H9 (cell line): ENCODE measurements at regions not wholly inside any gene's neighbourhood (a gene's known extent, or its start where the extent isn't known, plus 50 kb on each side); places are given as distances from the start of the nearest gene placed in this dataset.

Source experiments
- DNase-seq: peaks from one replicate; pipeline ENCODE4 v3.0.0-alpha.2; 2017
- H2AFZ ChIP-seq: one replicate; pipeline ENCODE4 v1.6.1; 2013; ENCODE audit warnings: mild to moderate bottlenecking, low read length, control low read depth, moderate library complexity
- H2AK5ac ChIP-seq: 2 replicates; pipeline ENCODE4 v1.6.1; 2013; ENCODE audit warnings: low read length, control low read depth, mixed read lengths; ENCODE audit not compliant: insufficient read length
- H2BK120ac ChIP-seq: one replicate; pipeline ENCODE4 v1.6.1; 2013; ENCODE audit warnings: low read depth, mild to moderate bottlenecking, low read length, control low read depth, inconsistent platforms; ENCODE audit not compliant: poor library complexity, severe bottlenecking
- H2BK12ac ChIP-seq: 2 replicates; pipeline ENCODE4 v1.6.1; 2013; ENCODE audit warnings: low read length, control low read depth, mixed read lengths, low read depth; ENCODE audit not compliant: insufficient read length
- H2BK15ac ChIP-seq: 2 replicates; pipeline ENCODE4 v1.6.1; 2013; ENCODE audit warnings: low read depth, low read length, control low read depth
- H2BK20ac ChIP-seq: one replicate; pipeline ENCODE4 v1.6.1; 2013; ENCODE audit warnings: low read depth, mild to moderate bottlenecking, low read length, control low read depth, inconsistent platforms; ENCODE audit not compliant: poor library complexity, severe bottlenecking
- H2BK5ac ChIP-seq: 2 replicates; pipeline ENCODE4 v1.6.1; 2013; ENCODE audit warnings: low read length, control low read depth, mixed read lengths; ENCODE audit not compliant: insufficient read length
- H3K14ac ChIP-seq: 2 replicates; pipeline ENCODE4 v1.6.1; 2013; ENCODE audit warnings: low read length, control low read depth; ENCODE audit not compliant: insufficient read depth
- H3K18ac ChIP-seq: 2 replicates; pipeline ENCODE4 v1.6.1; 2013; ENCODE audit warnings: low read depth, mild to moderate bottlenecking, mixed read lengths, low read length, control low read depth; ENCODE audit not compliant: insufficient read length
- H3K23ac ChIP-seq: 2 replicates; pipeline ENCODE4 v1.6.1; 2013; ENCODE audit warnings: low read length, control low read depth, mixed read lengths, low read depth; ENCODE audit not compliant: insufficient read length
- H3K23me2 ChIP-seq: 2 replicates; pipeline ENCODE4 v1.6.1; 2013; ENCODE audit warnings: low read depth, mild to moderate bottlenecking, mixed read lengths, low read length, control low read depth; ENCODE audit not compliant: insufficient read length, poor library complexity, severe bottlenecking
- H3K27ac ChIP-seq: 2 replicates; pipeline ENCODE4 v1.5.1; 2013; ENCODE audit warnings: low read length, control low read depth, mixed read lengths, low read depth; ENCODE audit not compliant: insufficient read length
- H3K27me3 ChIP-seq: 2 replicates; pipeline ENCODE4 v1.6.1; 2013; ENCODE audit warnings: low read length, control low read depth, inconsistent platforms; ENCODE audit not compliant: insufficient read depth
- H3K4ac ChIP-seq: 2 replicates; pipeline ENCODE4 v1.6.1; 2013; ENCODE audit warnings: low read depth, mild to moderate bottlenecking, control low read depth, inconsistent platforms, low read length, moderate library complexity
- H3K4me1 ChIP-seq: 2 replicates; pipeline ENCODE4 v1.6.1; 2013; ENCODE audit warnings: low read length, control low read depth, inconsistent platforms; ENCODE audit not compliant: insufficient read depth
- H3K4me2 ChIP-seq: 2 replicates; pipeline ENCODE4 v1.6.1; 2013; ENCODE audit warnings: low read length, control low read depth, mixed read lengths; ENCODE audit not compliant: insufficient read length, insufficient read depth
- H3K56ac ChIP-seq: 2 replicates; pipeline ENCODE4 v1.6.1; 2013; ENCODE audit warnings: low read depth, mild to moderate bottlenecking, mixed read lengths, low read length, control low read depth; ENCODE audit not compliant: insufficient read length
- H3K79me1 ChIP-seq: 2 replicates; pipeline ENCODE4 v1.6.1; 2013; ENCODE audit warnings: low read depth, mild to moderate bottlenecking, moderate library complexity, low read length, control low read depth, inconsistent platforms; ENCODE audit not compliant: insufficient read depth, poor library complexity, severe bottlenecking
- H3K79me2 ChIP-seq: 2 replicates; pipeline ENCODE4 v1.6.1; 2013; ENCODE audit warnings: low read length, control low read depth, inconsistent platforms; ENCODE audit not compliant: insufficient read depth
- H3K9ac ChIP-seq: 2 replicates; pipeline ENCODE4 v1.6.1; 2013; ENCODE audit warnings: low read length, control low read depth, mixed read lengths; ENCODE audit not compliant: insufficient read length; ENCODE audit errors: extremely low read depth
- H3K9me3 ChIP-seq: one replicate; pipeline ENCODE4 v1.6.1; 2013; ENCODE audit warnings: low read depth, low read length, inconsistent platforms; ENCODE audit not compliant: control insufficient read depth
- H3T11ph ChIP-seq: one replicate; pipeline ENCODE4 v1.6.1; 2013; ENCODE audit warnings: mild to moderate bottlenecking, low read length, control low read depth, inconsistent platforms
- H4K20me1 ChIP-seq: one replicate; pipeline ENCODE4 v1.6.1; 2013; ENCODE audit not compliant: control insufficient read depth, insufficient read length, insufficient read depth
- H4K5ac ChIP-seq: 2 replicates; pipeline ENCODE4 v1.6.1; 2013; ENCODE audit warnings: low read depth, mild to moderate bottlenecking, mixed read lengths, low read length, control low read depth; ENCODE audit not compliant: insufficient read length
- H4K8ac ChIP-seq: replicated peaks from 2 replicates; pipeline ENCODE4 v1.6.1; 2013; ENCODE audit warnings: low read length, control low read depth, mixed read lengths, low read depth; ENCODE audit not compliant: insufficient read length
- H4K91ac ChIP-seq: 2 replicates; pipeline ENCODE4 v1.6.1; 2013; ENCODE audit warnings: low read depth, mild to moderate bottlenecking, moderate library complexity, mixed read lengths, low read length, control low read depth; ENCODE audit not compliant: insufficient read length
- H3K27ac Mint-ChIP-seq, 3 experiments: 2 replicates in 2 of 3; 3 replicates in 1 of 3; pipeline ENCODE4 v1.8.0; 2020 to 2021; ENCODE audit warnings: mixed read lengths in 3 of 3, mild to moderate bottlenecking in 1 of 3, moderate library complexity in 1 of 3
- H3K27me3 Mint-ChIP-seq: 2 replicates; pipeline ENCODE4 v1.8.0; 2021; ENCODE audit warnings: low read depth, mild to moderate bottlenecking, moderate library complexity, mixed read lengths
- H3K36me3 Mint-ChIP-seq, 3 experiments: 2 replicates in 2 of 3; 3 replicates in 1 of 3; pipeline ENCODE4 v1.8.0; 2020 to 2021; ENCODE audit warnings: low read depth in 3 of 3, mixed read lengths in 3 of 3; ENCODE audit not compliant: insufficient read depth in 1 of 3
- H3K4me1 Mint-ChIP-seq, 2 experiments: 2 replicates each; pipeline ENCODE4 v1.8.0; 2020; ENCODE audit warnings: mixed read lengths in 2 of 2
- H3K4me3 Mint-ChIP-seq, 2 experiments: 2 replicates in 1 of 2; 3 replicates in 1 of 2; pipeline ENCODE4 v1.8.0; 2020 to 2021; ENCODE audit warnings: mild to moderate bottlenecking in 2 of 2, mixed read lengths in 2 of 2, moderate library complexity in 1 of 2
- H3K9me3 Mint-ChIP-seq, 2 experiments: 2 replicates in 1 of 2; 3 replicates in 1 of 2; pipeline ENCODE4 v1.8.0; 2020; ENCODE audit warnings: mild to moderate bottlenecking in 2 of 2, mixed read lengths in 2 of 2, moderate library complexity in 1 of 2
- WGBS: extraction: QIAGEN DNeasy Blood & Tissue Kit; methylation state at CpG from one replicate; pipeline ENCODE4 v1.1.7; 2013; ENCODE audit warnings: missing lambda C conversion rate, low lambda C conversion rate, mixed read lengths; ENCODE audit not compliant: insufficient read length; ENCODE audit errors: extremely low coverage; 5-methylcytosine and 5-hydroxymethylcytosine counted together
- TF ChIP-seq, protein P1 (sequence below): fragments of 200-600 bp; sonication (generic); conservative IDR thresholded peaks from 3 replicates; pipeline ENCODE4 v1.8.0; 2021; ENCODE audit warnings: antibody characterized with exemption, mild to moderate bottlenecking

DNA sequence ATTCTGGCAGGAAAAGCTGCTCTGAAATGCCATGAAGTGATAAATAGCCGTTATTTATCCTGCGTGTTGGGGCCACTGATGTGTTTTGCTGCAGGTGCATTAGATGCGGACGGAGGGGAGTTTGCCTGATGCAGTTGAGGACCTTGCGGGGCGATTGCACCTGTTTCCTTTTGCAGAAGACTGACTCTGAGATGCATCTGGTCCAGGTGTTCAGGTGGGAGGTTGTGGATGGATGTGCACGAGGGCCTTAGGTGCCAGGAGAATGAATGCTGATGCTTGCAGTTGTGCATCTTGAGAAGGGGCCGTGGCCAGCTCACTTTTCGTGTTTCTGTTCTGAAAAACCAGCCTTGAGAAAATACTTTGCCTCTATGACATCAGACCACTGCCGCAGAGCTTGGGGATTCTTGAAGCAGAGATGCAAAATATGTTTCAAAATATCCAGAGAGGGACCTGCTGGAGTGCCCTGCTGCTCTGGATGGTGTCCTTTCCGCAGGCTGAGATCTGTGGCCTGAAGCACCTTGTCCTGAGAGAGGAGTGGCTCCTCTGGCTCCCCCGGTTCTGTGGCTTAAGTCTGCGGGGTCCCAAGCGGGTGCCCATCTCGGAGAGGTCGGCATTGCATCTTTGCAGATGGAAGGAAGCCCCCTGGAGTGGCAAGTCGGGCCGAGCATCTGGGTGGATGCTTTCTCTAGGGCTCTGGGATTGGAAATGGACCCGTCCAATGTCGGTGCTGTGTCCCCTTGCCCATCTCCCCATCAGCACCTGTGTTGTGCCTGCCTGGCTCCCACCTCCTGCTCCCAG is 1031.1 kb downstream of the TBC1D22A start:
- no peak overlapping the region for H3K56ac ChIP-seq
- DNase-seq: no peak

More for the DNA sequence above, 1031.1 kb downstream of the TBC1D22A start:
- Histone ChIP-seq H2BK20ac (no peak overlapping the region), H4K20me1 (no peaks in the 10 kb centered on the region), H3K27me3 (no peaks in the 10 kb centered on the region), H3K23ac (no peak overlapping the region), H3T11ph (no peak overlapping the region), H2BK5ac (no peak overlapping the region), H3K4me1 (no peaks in the 10 kb centered on the region), H2BK120ac (no peak overlapping the region), H4K91ac (no peak overlapping the region), H3K4ac (no peak overlapping the region), H3K9me3 (no peaks in the 10 kb centered on the region), H3K79me2 (no peaks in the 10 kb centered on the region), H3K4me2 (no peak overlapping the region), H3K14ac (no peak overlapping the region; the same call in 1 of the 2 replicates), H2BK12ac (no peak overlapping the region), H3K23me2 (no peaks in the 10 kb centered on the region), H2AFZ (no peak overlapping the region), H3K18ac (no peak overlapping the region), H4K8ac (no peak overlapping the region), H4K5ac (no peak overlapping the region), H2AK5ac (no peak overlapping the region), H2BK15ac (no peak overlapping the region), H3K79me1 (no peaks in the 10 kb centered on the region), H3K9ac (no peak overlapping the region), H3K27ac (no peak overlapping the region)
- Mint-ChIP-seq H3K4me3 (no peak overlapping the region; a peak in 1 of 5 replicates), H3K9me3 (peaks cover 2 to 3% of the 10 kb centered on the region in 2 experiments; a peak in 3 of 5 replicates), H3K27me3 (peaks cover 12% of the 10 kb centered on the region), H3K27ac (no peak overlapping the region; a peak in 1 of 7 replicates), H3K4me1 (no peaks in the 10 kb centered on the region), H3K36me3 (no peaks in the 10 kb centered on the region)
- no CpG with 5 or more reads among the region's 20 CpGs for WGBS
- TF ChIP-seq, protein P1, sequence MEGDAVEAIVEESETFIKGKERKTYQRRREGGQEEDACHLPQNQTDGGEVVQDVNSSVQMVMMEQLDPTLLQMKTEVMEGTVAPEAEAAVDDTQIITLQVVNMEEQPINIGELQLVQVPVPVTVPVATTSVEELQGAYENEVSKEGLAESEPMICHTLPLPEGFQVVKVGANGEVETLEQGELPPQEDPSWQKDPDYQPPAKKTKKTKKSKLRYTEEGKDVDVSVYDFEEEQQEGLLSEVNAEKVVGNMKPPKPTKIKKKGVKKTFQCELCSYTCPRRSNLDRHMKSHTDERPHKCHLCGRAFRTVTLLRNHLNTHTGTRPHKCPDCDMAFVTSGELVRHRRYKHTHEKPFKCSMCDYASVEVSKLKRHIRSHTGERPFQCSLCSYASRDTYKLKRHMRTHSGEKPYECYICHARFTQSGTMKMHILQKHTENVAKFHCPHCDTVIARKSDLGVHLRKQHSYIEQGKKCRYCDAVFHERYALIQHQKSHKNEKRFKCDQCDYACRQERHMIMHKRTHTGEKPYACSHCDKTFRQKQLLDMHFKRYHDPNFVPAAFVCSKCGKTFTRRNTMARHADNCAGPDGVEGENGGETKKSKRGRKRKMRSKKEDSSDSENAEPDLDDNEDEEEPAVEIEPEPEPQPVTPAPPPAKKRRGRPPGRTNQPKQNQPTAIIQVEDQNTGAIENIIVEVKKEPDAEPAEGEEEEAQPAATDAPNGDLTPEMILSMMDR: no peak
